Activated B cell treated with CpG ODN at 0.5 μM for 24 hours (primary cell): ENCODE measurements at regions not wholly inside any gene's neighbourhood (a gene's known extent, or its start where the extent isn't known, plus 50 kb on each side); places are given as distances from the start of the nearest gene placed in this dataset.

Source experiments
- ATAC-seq: fragments of 200-7000 bp; cut with Tn5 transposase; one replicate; pipeline ENCODE4 v1.10.0; 2021; ENCODE audit warnings: low read depth, mild to moderate bottlenecking, moderate library complexity
- CTCF ChIA-PET: fragments of 350-600 bp; sonication (Branson Sonifier 250); formaldehyde crosslinking; loops from one replicate; lab custom pipeline; 2021; ENCODE audit warnings: antibody characterized with exemption; lab: Charles Lee
- POLR2A ChIA-PET: fragments of 350-600 bp; sonication (Branson Sonifier 250); formaldehyde crosslinking; loops from one replicate; lab custom pipeline; 2021; ENCODE audit warnings: antibody characterized with exemption; lab: Charles Lee
- DNase-seq: peaks from one replicate; pipeline ENCODE4 v3.0.0; 2022
- H3K27ac Mint-ChIP-seq: one replicate; pipeline ENCODE4 v1.8.0; 2020; ENCODE audit warnings: mixed read lengths
- H3K27me3 Mint-ChIP-seq: one replicate; pipeline ENCODE4 v1.8.0; 2021; ENCODE audit warnings: mixed read lengths
- H3K36me3 Mint-ChIP-seq: one replicate; pipeline ENCODE4 v1.8.0; 2021; ENCODE audit warnings: low read depth, mixed read lengths
- H3K4me1 Mint-ChIP-seq: one replicate; pipeline ENCODE4 v1.8.0; 2021; ENCODE audit warnings: mixed read lengths
- H3K4me3 Mint-ChIP-seq: one replicate; pipeline ENCODE4 v1.8.0; 2020; ENCODE audit warnings: mild to moderate bottlenecking, mixed read lengths
- H3K9me3 Mint-ChIP-seq: one replicate; pipeline ENCODE4 v1.8.0; 2020; ENCODE audit warnings: mixed read lengths
- CTCF ChIP-seq: fragments of 200-600 bp; IDR thresholded peaks from one replicate; pipeline ENCODE4 v1.8.0; 2022; ENCODE audit warnings: antibody characterized with exemption, mild to moderate bottlenecking
- intact Hi-C: fragments of 100-400 bp; cut with micrococcal nuclease; formaldehyde crosslinking; loops from one replicate; pipeline ENCODE4 v1.15.1; 2024

GRCh38 chr16:65905331-65905730, 461.2 kb upstream of the CDH5 start:
- intact Hi-C loops: no loop called here
- POLR2A ChIA-PET: no interaction called here
- DNase-seq: no peak
- ATAC-seq: no peak
- no peak overlapping the region for H3K27ac Mint-ChIP-seq
- CTCF ChIA-PET: no interaction called here
- H3K4me1 Mint-ChIP-seq: no peaks in the 10 kb centered on the region
- no peaks in the 10 kb centered on the region for H3K9me3 Mint-ChIP-seq
- no peak overlapping the region for H3K4me3 Mint-ChIP-seq
- no peaks in the 10 kb centered on the region for H3K36me3 Mint-ChIP-seq
- no peak for TF ChIP-seq CTCF
- no peaks in the 10 kb centered on the region for H3K27me3 Mint-ChIP-seq

GRCh38 chr16:65896448-65897153, 469.9 kb upstream of the CDH5 start:
- POLR2A ChIA-PET: no interaction called here
- H3K27ac Mint-ChIP-seq: no peak overlapping the region

GRCh38 chr16:65895906-65896305, 470.6 kb upstream of the CDH5 start:
- no peak overlapping the region for H3K4me3 Mint-ChIP-seq
- ATAC-seq (no peak), DNase-seq (no peak)
- CTCF ChIA-PET: no interaction called here
- intact Hi-C loops: no loop called here
- H3K36me3 Mint-ChIP-seq: no peaks in the 10 kb centered on the region
- H3K9me3 Mint-ChIP-seq: peaks cover 2% of the 10 kb centered on the region
- TF ChIP-seq CTCF: no peak
- H3K27me3 Mint-ChIP-seq: no peaks in the 10 kb centered on the region
- H3K27ac Mint-ChIP-seq: no peak overlapping the region
- H3K4me1 Mint-ChIP-seq: no peaks in the 10 kb centered on the region
- POLR2A ChIA-PET: no interaction called here

More at GRCh38 chr16:65896448-65897153, 469.9 kb upstream of the CDH5 start:
- Mint-ChIP-seq H3K4me1 (no peaks in the 10 kb centered on the region), H3K4me3 (no peak overlapping the region), H3K27me3 (no peaks in the 10 kb centered on the region), H3K9me3 (peaks cover 2% of the 10 kb centered on the region), H3K36me3 (no peaks in the 10 kb centered on the region)
- ATAC-seq (no peak), DNase-seq (no peak)
- TF ChIP-seq CTCF: no peak
- CTCF ChIA-PET: no interaction called here
- intact Hi-C loops: no loop called here

- Mint-ChIP-seq H3K9me3 (peaks cover 2% of the 10 kb centered on the region), H3K27me3 (no peaks in the 10 kb centered on the region), H3K4me3 (no peak overlapping the region), H3K36me3 (no peaks in the 10 kb centered on the region), H3K27ac (no peak overlapping the region), H3K4me1 (no peaks in the 10 kb centered on the region)
- DNase-seq: no peak
- no peak for ATAC-seq
- POLR2A ChIA-PET: no interaction called here
- no peak for TF ChIP-seq CTCF
- intact Hi-C loops: no loop called here
- CTCF ChIA-PET: no interaction called here
These were observed 471.0 kb upstream of the CDH5 start for GRCh38 chr16:65895486-65895885.

- no peaks in the 10 kb centered on the region for H3K36me3 Mint-ChIP-seq
- H3K9me3 Mint-ChIP-seq: peaks cover 2% of the 10 kb centered on the region
- H3K4me3 Mint-ChIP-seq: no peak overlapping the region
- ATAC-seq (no peak), DNase-seq (no peak)
- intact Hi-C loops: no loop called here
- no peak overlapping the region for H3K27ac Mint-ChIP-seq
- ChIA-PET CTCF (no interaction called here), POLR2A (no interaction called here)
- no peak for TF ChIP-seq CTCF
- no peaks in the 10 kb centered on the region for H3K27me3 Mint-ChIP-seq
- H3K4me1 Mint-ChIP-seq: no peaks in the 10 kb centered on the region
These were observed 476.3 kb upstream of the CDH5 start for GRCh38 chr16:65890203-65890602.
